ENCODE measurements at regions not wholly inside any gene's neighbourhood (a gene's known extent, or its start where the extent isn't known, plus 50 kb on each side); places are given as distances from the start of the nearest gene placed in this dataset.

- DNase-seq (ENCODE audit: low read depth in 1 of 2, low spot score in 1 of 2): no peak
- Histone ChIP-seq H3K27ac (replicated peaks) (no peak overlapping the region), H3K27me3 (ENCODE audit: insufficient read depth, poor library complexity, severe bottlenecking) (no peaks in the 10 kb centered on the region), H3K4me3 (replicated peaks; ENCODE audit: insufficient read depth, low read length) (no peak overlapping the region)
- no peak for TF ChIP-seq CTCF (IDR thresholded peaks at IDR 0.05; ENCODE audit: insufficient read depth, low read length)
- TF ChIP-seq POLR2AphosphoS5 (IDR thresholded peaks at IDR 0.05; ENCODE audit: low read depth): no peak
- TF ChIP-seq GABPA (IDR thresholded peaks at IDR 0.05; ENCODE audit: low read depth): no peak
- TF ChIP-seq SPI1 (IDR thresholded peaks at IDR 0.05; ENCODE audit: borderline replicate concordance, low read depth): no peak
- no peak for TF ChIP-seq REST (IDR thresholded peaks at IDR 0.05; ENCODE audit: insufficient replicate concordance, low read depth)
Observed at GRCh38 chrX:115952417-115953092, 218.0 kb upstream of the AGTR2 start.

- Histone ChIP-seq H3K4me3 (replicated peaks; ENCODE audit: insufficient read depth, low read length) (no peak overlapping the region), H3K27ac (replicated peaks) (no peak overlapping the region), H3K27me3 (ENCODE audit: insufficient read depth, poor library complexity, severe bottlenecking) (no peaks in the 10 kb centered on the region)
- DNase-seq (ENCODE audit: low read depth in 1 of 2, low spot score in 1 of 2): no peak
- TF ChIP-seq CTCF (IDR thresholded peaks at IDR 0.05; ENCODE audit: insufficient read depth, low read length): no peak
Observed at GRCh38 chrX:115957862-115958490, 212.6 kb upstream of the AGTR2 start.

DNA sequence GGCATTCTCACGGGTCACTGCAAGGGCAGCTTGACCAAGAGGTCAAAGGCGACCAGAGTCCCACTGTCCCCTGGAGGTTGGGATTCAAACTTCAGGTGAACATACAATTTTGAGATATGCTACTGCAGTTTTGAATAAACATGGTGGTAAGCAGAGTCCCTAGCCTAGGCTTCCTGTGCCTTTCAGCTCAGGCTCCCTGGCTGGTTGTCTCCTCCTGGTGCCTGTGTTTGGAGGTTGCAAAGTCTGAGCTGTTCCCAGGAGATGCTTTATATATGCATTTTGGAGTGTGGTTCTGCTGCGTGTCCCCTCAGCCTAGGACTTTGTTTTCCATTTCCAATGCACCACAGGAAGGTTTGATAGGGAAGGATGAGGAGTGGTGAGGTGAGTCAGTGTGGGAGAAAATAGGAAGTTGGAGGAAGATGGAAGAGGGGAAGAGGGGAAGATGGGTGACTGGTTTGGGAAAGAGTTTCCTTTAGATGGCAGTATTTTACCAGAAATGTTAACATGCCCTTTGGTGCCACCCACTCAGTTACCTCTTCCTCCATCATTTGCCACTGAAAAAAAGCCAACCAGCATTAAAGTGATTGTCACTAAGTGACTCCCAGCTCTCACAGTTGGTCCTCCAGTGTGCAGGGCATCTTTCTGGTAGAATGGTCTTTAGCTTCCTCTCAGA lies 211.7 kb upstream of the AGTR2 start:
- Histone ChIP-seq H3K27ac (replicated peaks) (no peak overlapping the region), H3K4me3 (replicated peaks; ENCODE audit: insufficient read depth, low read length) (no peak overlapping the region), H3K27me3 (ENCODE audit: insufficient read depth, poor library complexity, severe bottlenecking) (peaks cover 3% of the 10 kb centered on the region)
- DNase-seq (ENCODE audit: low read depth in 1 of 2, low spot score in 1 of 2): no peak
- no peak for TF ChIP-seq REST (IDR thresholded peaks at IDR 0.05; ENCODE audit: insufficient replicate concordance, low read depth)
- TF ChIP-seq CTCF (IDR thresholded peaks at IDR 0.05; ENCODE audit: insufficient read depth, low read length): no peak
- TF ChIP-seq POLR2AphosphoS5 (IDR thresholded peaks at IDR 0.05; ENCODE audit: low read depth): no peak
- TF ChIP-seq SPI1 (IDR thresholded peaks at IDR 0.05; ENCODE audit: borderline replicate concordance, low read depth): no peak
- no peak for TF ChIP-seq GABPA (IDR thresholded peaks at IDR 0.05; ENCODE audit: low read depth)
